K562 (cell line): ENCODE measurements at regions not wholly inside any gene's neighbourhood (a gene's known extent, or its start where the extent isn't known, plus 50 kb on each side); places are given as distances from the start of the nearest gene placed in this dataset.

Source experiments
- BRF2 ChIP-seq: IDR thresholded peaks from 3 replicates; pipeline ENCODE4 v1.6.1; 2011; ENCODE audit warnings: borderline replicate concordance, mild to moderate bottlenecking; ENCODE audit not compliant: insufficient read length, insufficient read depth
- CTCF ChIP-seq, 3 experiments: IDR thresholded peaks in 2 of 3; conservative IDR thresholded peaks in 1 of 3; 2 replicates each; pipeline ENCODE4 v1.5.1; 2011 to 2012; ENCODE audit warnings: low read length in 3 of 3, mild to moderate bottlenecking in 3 of 3, control low read depth in 2 of 3, improper control_type of control experiment in 1 of 3, inconsistent platforms in 1 of 3, low read depth in 1 of 3, mixed read lengths in 1 of 3, moderate library complexity in 1 of 3; ENCODE audit not compliant: insufficient read depth in 2 of 3
- MAFK ChIP-seq: IDR thresholded peaks from 2 replicates; pipeline ENCODE4 v1.6.1; 2011; ENCODE audit warnings: low read length, improper control_type of control experiment
- RAD21 ChIP-seq, 2 experiments: fragments of 250-450 bp in 1 of 2; fragments of 450-650 bp in 1 of 2; sonication (Bioruptor Pico) in 1 of 2; formaldehyde crosslinking in 1 of 2; IDR thresholded peaks in 1 of 2; conservative IDR thresholded peaks in 1 of 2; 2 replicates each; pipeline versions ENCODE4 v1.4.0 to v1.8.0; 2020 to 2022; ENCODE audit warnings: mild to moderate bottlenecking in 2 of 2, moderate library complexity in 1 of 2
- SMARCC2 ChIP-seq: fragments of 450-650 bp; IDR thresholded peaks from 2 replicates; pipeline ENCODE4 v1.6.1; 2017; ENCODE audit warnings: antibody characterized with exemption, moderate library complexity, mild to moderate bottlenecking, low read depth
- USF1 ChIP-seq: sonication (generic); formaldehyde crosslinking; IDR thresholded peaks from 2 replicates; pipeline ENCODE4 v1.9.0; 2022; ENCODE audit warnings: mild to moderate bottlenecking, missing genetic modification reagents

GRCh38 chr3:147799601-147800000 lies 390.4 kb downstream of the ZIC1 start:
- TF ChIP-seq USF1 (no peak), RAD21 (CRISPR knock-in tag; conservative IDR thresholded peaks at IDR 0.05 in 1 of 2, IDR thresholded peaks at IDR 0.05 in 1 of 2) (no peak), CTCF (IDR thresholded peaks at IDR 0.05 in 2 of 3, conservative IDR thresholded peaks at IDR 0.05 in 1 of 3; ENCODE audit: insufficient read depth in 2 of 3, low read depth in 1 of 3, low read length in 3 of 3) (no peak), BRF2 (no peak), SMARCC2 (no peak), MAFK (no peak)
